ENCODE measurements at regions not wholly inside any gene's neighbourhood (a gene's known extent, or its start where the extent isn't known, plus 50 kb on each side); places are given as distances from the start of the nearest gene placed in this dataset.

DNA sequence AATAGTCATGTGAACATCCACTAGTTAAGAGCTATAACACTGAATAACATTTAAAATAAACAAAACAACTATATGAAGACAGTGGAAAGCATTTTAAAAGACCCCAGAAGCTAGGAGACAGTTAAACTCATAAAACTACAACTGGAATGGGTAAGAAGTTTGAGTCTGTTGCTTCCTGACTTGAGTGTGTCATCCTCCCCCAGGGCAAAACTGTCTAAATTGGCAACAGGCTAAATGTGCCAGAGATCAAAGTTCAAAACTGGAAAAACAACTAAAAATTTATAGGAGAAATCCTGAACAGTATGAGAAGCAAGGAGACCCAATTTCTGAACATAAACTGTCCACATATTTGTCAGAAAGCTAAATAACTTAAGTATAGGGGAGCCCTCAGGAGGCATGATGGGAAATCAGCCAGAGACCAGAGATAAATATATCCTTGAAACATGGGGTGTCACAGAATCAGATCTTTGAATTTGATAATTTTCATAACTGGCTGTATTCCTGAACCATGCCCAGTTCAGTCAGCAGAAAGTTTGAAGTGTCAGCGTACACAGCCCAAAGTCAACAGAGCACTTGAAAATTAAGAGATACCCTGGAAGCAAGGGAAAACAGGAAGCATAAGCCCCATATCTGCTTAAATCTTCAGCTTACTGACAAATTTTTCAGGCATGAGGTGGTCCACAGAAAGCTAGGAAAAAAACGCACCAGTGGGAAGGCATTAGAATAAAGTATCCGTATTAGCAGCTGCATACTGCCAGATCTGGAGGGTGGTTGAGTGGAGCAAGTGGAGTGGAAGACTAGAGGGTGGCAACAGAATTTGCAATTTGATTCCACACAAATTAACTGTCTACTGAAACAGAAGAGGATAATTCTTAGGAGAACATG, 516.1 kb upstream of the MAN1A1 start:
- no peak for DNase-seq (ENCODE audit: low read depth in 1 of 2, low spot score in 2 of 2)
- WGBS, 2 experiments (ENCODE audit: extremely low coverage in 1 of 2, insufficient coverage in 1 of 2, insufficient read length in 1 of 2, insufficient replicate concordance in 2 of 2, low coverage in 1 of 2, low lambda C conversion rate in 2 of 2, missing lambda C conversion rate in 1 of 2), result 88% methylated on average over 3 of the region's 3 CpGs; no CpG with 5 or more reads in 1 of the 2 experiments
- Histone ChIP-seq H3K4me3 (ENCODE audit: extremely low read depth in 1 of 4, insufficient read depth in 2 of 4, low read depth in 3 of 4, low read length in 4 of 4) (no peak overlapping the region), H3K27ac (ENCODE audit: low read depth, low read length) (no peak overlapping the region), H2BK20ac (ENCODE audit: low read length) (no peak overlapping the region), H2AFZ (ENCODE audit: low read length) (no peak overlapping the region), H4K91ac (replicated peaks; ENCODE audit: insufficient read length, low read length) (no peak overlapping the region), H4K20me1 (replicated peaks in 1 of 2; ENCODE audit: control insufficient read depth in 1 of 2, insufficient read depth in 2 of 2, low read length in 2 of 2) (no peaks in the 10 kb centered on the region), H3K23me2 (ENCODE audit: low read depth, low read length) (no peaks in the 10 kb centered on the region; the same call in 1 of the 2 replicates), H3K79me2 (ENCODE audit: control insufficient read depth in 1 of 2, insufficient read depth in 2 of 2, low read length in 2 of 2) (no peaks in the 10 kb centered on the region), H3K27me3 (replicated peaks in 1 of 4; ENCODE audit: control insufficient read depth in 3 of 4, extremely low read depth in 1 of 4, insufficient read depth in 3 of 4, low read length in 3 of 4) (no peaks in the 10 kb centered on the region), H3K23ac (ENCODE audit: insufficient read length) (no peak overlapping the region), H2BK5ac (ENCODE audit: low read depth, low read length) (no peak overlapping the region), H3K79me1 (ENCODE audit: low read depth, low read length) (no peaks in the 10 kb centered on the region), H4K5ac (ENCODE audit: insufficient read length, low read depth, low read length) (no peak overlapping the region), H2BK120ac (replicated peaks; ENCODE audit: low read depth, low read length) (no peak overlapping the region), H3K36me3 (ENCODE audit: control insufficient read depth in 2 of 4, insufficient read depth in 4 of 4, low read length in 3 of 4) (no peaks in the 10 kb centered on the region), H3K56ac (replicated peaks; ENCODE audit: insufficient read length, low read depth, low read length) (no peak overlapping the region), H3K9ac (replicated peaks in 1 of 4; ENCODE audit: extremely low read depth in 1 of 4, low read depth in 3 of 4, low read length in 3 of 4) (no peak overlapping the region), H3K4me2 (ENCODE audit: insufficient read depth in 1 of 2, low read depth in 2 of 2, low read length in 2 of 2) (no peak overlapping the region), H2AK5ac (ENCODE audit: low read depth, low read length) (no peak overlapping the region), H3K9me3 (ENCODE audit: insufficient read depth in 2 of 2, low read depth in 1 of 2, low read length in 1 of 2) (no peaks in the 10 kb centered on the region), H3K4ac (replicated peaks; ENCODE audit: insufficient read length, low read depth, low read length) (no peak overlapping the region), H2BK12ac (ENCODE audit: low read depth, low read length) (no peak overlapping the region), H3K18ac (ENCODE audit: extremely low read depth, low read length) (no peak overlapping the region), H2BK15ac (ENCODE audit: low read length) (no peak overlapping the region), H3K14ac (ENCODE audit: insufficient read length) (no peak overlapping the region), H4K8ac (ENCODE audit: extremely low read depth, insufficient read depth, low read length) (no peak overlapping the region), H3K4me1 (replicated peaks in 1 of 4; ENCODE audit: control insufficient read depth in 3 of 4, insufficient read depth in 4 of 4, low read length in 3 of 4) (peaks cover 0 to 5% (median 2%) of the 10 kb centered on the region in 4 experiments; a peak in 2 of 7 replicates)
- ChIA-PET POLR2A (ENCODE audit: partially characterized antibody) (no interaction called here), CTCF (ENCODE audit: partially characterized antibody) (no interaction called here)
- FAIRE-seq, result no peak
- no peak for TF ChIP-seq CTBP2 (IDR thresholded peaks at IDR 0.05; ENCODE audit: borderline replicate concordance, insufficient read depth, insufficient read length, low read length)
- no peak for TF ChIP-seq SP2 (IDR thresholded peaks at IDR 0.05; ENCODE audit: low read length)
- TF ChIP-seq, protein P1, sequence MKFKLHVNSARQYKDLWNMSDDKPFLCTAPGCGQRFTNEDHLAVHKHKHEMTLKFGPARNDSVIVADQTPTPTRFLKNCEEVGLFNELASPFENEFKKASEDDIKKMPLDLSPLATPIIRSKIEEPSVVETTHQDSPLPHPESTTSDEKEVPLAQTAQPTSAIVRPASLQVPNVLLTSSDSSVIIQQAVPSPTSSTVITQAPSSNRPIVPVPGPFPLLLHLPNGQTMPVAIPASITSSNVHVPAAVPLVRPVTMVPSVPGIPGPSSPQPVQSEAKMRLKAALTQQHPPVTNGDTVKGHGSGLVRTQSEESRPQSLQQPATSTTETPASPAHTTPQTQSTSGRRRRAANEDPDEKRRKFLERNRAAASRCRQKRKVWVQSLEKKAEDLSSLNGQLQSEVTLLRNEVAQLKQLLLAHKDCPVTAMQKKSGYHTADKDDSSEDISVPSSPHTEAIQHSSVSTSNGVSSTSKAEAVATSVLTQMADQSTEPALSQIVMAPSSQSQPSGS (IDR thresholded peaks at IDR 0.05; ENCODE audit: low read length), result no peak
- no peak for TF ChIP-seq E2F6 (IDR thresholded peaks at IDR 0.05)
- no peak for TF ChIP-seq NANOG (IDR thresholded peaks at IDR 0.05; ENCODE audit: insufficient read depth, low read depth, low read length, poor library complexity, severe bottlenecking)
- TF ChIP-seq, protein P2, sequence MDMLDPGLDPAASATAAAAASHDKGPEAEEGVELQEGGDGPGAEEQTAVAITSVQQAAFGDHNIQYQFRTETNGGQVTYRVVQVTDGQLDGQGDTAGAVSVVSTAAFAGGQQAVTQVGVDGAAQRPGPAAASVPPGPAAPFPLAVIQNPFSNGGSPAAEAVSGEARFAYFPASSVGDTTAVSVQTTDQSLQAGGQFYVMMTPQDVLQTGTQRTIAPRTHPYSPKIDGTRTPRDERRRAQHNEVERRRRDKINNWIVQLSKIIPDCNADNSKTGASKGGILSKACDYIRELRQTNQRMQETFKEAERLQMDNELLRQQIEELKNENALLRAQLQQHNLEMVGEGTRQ (IDR thresholded peaks at IDR 0.05; ENCODE audit: low read length), result no peak
